Femur (tissue), 1 donor: ENCODE measurements at regions not wholly inside any gene's neighbourhood (a gene's known extent, or its start where the extent isn't known, plus 50 kb on each side); places are given as distances from the start of the nearest gene placed in this dataset.

Experiments used
- DNase-seq: peaks from one replicate; pipeline ENCODE4 v3.0.0-alpha.2; 2017

DNA sequence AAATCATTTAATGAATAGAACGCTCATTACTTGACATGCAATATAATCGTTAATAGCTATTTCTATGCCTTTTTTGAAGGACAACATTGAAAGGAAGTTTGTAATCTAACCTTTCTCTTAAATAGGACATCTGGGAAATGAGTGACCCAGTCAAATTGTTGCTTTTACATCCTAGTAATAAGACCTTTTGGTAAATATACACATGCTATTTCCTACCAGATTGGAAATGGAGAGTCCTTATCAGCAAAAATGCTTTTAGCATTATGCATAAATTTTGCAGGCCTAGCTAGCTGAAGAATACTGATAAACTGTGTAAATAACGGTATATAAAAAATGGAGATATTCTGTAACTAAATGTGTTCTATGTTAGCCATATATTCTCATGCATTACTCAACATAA is 567.3 kb upstream of the DSEL start:
- no peak for DNase-seq

DNA sequence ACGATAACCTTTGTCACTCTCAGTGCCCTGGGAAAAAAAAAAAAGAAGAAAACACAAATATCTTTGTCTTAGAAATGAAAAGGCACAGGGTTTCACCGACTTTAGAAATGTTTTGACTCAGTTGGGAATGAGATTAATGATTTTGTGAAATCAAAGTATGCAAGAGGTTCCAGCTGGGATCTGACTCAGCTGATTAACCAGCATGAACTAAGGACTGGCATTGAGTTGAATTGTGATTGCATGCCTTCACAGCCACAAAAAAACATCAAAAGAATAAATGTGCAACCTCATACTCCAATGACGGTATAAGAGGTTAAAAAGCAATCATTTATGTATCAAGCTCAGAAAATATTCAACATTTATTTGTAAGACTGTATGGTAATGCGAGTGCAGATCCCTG is 566.6 kb upstream of the DSEL start:
- no peak for DNase-seq

GRCh38 chr18:68072744-68073143 is 556.2 kb upstream of the DSEL start:
- DNase-seq, result no peak

DNA sequence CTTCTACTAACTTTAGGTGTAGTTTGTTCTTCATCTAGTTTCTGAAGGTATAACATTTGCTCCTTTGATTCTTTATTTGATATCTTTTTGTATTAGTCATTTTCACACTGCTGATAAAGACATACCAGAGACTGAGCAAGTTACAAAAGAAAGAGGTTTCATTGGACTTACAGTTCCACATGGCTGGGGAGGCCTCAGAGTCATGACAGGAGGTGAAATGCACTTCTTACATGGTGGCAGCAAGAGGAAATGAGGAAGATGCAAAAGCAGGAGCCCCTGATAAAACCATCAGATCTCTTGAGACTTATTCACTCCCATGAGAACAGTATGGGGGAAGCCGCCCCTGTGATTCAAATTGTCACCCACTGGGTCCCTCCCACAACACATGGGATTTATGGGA is 544.4 kb upstream of the DSEL start:
- DNase-seq, result no peak

DNA sequence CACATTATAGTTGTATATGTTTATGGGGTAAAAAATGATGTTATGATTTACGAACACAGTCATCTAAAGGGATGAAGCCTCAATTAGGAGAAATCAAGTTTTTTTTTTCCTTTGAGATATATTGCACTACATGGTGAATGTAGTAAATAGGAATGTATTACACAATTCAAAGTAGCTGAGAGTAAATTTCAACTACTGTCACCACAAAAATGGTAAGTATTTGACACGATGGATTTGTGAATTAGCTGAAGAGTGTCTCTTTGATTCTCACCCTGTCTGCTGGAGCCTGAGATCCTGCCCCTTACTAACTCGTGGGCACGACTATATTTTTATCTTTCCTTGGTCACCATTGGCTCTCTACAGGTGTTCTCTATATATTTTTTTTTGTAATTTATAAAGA is 540.4 kb upstream of the DSEL start:
- no peak for DNase-seq

DNA sequence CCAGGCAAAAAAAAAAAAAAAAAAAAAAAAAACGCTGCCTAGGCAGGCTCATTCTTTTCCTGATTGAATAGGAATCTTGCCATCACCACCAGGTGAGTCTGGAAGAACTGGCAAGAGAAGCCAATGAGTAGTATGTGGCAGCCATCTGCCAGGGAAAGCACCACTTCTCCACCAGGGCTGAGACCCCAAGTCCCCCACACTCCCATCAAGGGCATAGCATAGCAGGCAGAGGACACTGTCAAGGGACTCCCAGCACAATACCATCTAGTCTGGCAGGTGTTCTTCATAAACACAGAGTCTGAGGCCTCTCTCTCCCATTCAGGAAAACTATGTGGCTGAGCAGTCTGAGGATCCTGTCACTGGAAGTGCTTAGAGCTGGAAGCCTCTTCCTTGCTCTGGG is 538.1 kb upstream of the DSEL start:
- DNase-seq, result no peak

DNA sequence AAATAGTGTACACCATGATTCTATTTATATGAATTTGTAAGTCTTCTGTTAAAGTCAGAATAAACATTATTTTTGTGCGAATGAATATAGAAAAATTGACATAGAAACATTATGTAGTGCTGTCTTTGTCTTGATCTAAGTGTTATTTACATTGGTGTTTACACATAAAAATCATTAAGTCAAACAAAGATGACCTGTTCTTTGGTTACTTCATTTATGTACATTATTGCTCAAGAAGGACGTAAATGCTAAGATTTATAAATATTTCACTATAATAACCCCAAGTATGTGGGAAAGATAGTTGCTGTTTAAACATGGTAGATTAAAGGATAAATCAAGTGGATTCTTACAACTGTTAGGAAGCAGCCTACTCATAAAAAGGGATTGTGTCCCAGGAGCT is 536.8 kb upstream of the DSEL start:
- DNase-seq, result no peak

DNA sequence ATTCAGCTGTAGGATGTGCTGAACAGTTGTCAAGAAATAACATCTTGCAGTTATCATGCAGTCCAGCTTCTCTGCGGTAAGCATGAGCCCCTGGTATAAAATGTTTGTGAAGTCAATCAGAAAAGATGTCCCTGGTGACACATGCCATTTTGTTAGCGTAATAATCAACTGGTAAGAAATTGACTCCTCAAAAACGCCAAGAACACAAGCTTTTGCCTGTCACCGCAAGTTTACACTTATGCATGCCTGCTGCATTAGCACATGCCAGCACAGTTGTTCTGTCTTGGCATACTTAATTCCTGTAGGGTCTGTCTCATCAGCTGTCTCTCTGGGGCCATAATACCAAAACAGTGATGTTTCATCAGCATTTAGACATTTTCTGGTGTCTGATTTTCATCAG is 524.8 kb upstream of the DSEL start:
- no peak for DNase-seq

DNA sequence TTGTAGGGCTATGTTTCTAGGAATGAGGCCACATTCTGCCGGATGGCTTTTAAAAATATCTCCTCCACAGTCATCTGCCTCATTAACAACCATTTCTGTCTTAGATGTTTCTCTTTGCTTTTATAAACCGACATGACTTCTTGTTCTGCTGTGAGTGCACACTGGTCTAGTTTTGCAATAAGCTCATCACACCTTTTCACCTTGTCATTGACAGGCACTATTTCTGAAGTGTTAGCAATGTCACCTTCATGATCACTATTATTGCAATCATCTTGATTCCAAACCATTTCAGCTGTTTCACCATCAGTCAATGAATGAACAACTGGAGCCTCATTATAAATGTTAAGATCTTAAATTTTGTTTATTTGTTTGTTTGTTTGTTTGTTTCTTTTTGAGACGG is 523.7 kb upstream of the DSEL start:
- no peak for DNase-seq

- DNase-seq, result no peak
Measured at GRCh38 chr18:68035774-68036522, 519.4 kb upstream of the DSEL start.

DNA sequence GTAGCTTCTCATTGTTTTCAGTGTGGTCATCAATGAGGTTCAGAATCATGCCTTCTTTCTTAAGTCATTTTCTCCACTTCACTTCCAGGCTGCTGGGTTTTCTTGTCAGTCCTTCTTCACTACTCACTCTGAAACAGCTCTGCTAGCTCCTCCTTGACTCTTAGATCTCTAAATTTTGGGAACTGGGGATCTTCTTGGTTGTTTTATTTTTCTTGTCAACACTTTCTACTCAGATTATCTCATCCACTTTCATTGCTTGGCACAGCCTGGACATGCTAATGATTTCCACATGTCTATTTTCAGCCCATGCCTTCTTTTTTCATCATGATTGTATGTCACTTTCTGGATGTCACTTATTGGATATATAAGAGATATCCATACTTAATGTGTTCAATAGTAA is 517.8 kb upstream of the DSEL start:
- no peak for DNase-seq

GRCh38 chr18:68033466-68033865 is 516.9 kb upstream of the DSEL start:
- DNase-seq, result no peak

- no peak for DNase-seq
Measured at GRCh38 chr18:68024716-68025115, 508.2 kb upstream of the DSEL start.

DNA sequence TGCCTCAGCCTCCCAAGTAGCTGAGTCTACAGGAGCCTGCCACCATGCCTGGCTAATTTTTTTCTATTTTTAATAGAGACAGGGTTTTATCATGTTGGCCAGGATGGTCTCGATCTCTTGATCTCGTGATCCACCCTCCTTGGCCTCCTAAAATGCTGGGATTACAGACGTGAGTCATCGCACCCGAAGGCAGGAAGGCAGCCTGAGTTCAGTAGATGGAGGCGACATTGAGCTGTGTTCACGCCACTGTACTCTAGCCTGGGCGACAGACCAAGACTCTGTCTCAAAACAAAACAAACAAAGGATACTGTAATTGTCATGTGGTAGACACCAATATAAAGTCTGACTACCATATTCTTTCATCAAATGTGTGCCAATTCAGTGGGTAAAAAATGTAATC is 500.9 kb upstream of the DSEL start:
- no peak for DNase-seq

GRCh38 chr18:67997496-67997895 is 481.0 kb upstream of the DSEL start:
- no peak for DNase-seq

- DNase-seq, result no peak
Measured at GRCh38 chr18:67995769-67996168, 479.2 kb upstream of the DSEL start.

DNA sequence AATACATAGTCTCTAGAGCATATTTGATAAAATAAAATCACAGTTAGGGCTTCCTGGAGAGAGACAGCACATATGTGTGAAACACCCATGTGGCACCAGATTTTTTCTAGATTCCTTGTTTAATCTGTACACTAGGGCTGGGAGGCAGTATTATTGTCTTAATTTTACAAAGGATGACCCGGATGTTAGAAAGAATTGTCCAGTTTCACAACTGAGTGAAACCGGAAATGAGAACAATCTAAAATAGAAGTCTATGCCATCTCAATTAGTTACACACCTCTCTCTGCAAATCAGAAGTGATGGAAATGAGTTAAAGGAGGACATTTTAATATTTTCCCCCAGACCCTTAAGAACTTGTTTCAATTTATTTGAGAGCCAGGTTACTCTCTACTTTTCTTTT is 463.7 kb upstream of the DSEL start:
- DNase-seq, result no peak

DNA sequence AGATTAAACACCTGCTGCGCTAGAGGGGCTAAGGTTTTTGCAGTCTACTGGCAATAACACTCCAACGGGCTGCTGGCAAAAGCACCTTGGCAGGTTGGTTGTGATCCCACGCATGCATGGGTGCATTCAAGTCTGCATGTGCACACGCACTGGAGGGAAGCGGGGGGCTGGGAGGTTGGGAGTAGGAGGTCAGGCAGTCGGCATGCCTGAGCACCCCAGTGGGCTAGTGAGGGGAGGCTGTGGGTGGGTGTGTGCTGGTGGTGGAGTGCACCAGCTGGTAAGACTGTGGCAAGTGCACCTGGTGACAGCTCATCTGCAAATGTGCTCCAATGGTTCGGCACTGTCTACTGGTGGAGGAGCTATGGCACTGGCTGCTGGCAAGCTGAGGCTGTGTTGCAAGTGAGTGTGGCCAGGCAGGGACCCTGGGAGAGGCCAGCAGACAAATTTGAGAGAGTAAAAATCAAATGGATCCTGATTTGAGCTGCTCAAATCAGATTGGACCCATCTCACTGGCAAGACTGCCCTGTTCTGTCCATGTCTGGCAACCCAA is 460.6 kb upstream of the DSEL start:
- no peak for DNase-seq

DNA sequence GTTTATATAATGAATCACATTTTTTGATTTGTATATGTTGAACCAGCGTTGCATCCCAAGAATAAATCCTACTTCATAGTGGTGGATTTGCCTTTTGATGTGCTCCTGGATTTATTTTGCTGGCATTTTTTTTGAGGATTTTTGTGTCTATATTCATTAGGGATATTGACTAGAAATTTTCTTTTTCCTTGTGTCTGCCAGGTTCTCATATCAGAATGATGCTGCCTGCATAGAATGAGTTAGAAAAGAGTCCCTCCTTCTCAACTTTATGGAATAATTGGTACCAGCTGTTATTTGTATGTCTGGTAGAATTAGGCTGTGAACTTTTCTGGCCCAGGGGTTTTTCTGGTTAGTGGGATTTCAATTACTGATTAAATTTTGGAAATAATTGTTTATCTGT is 457.4 kb upstream of the DSEL start:
- DNase-seq, result no peak

GRCh38 chr18:67969458-67969857 is 452.9 kb upstream of the DSEL start:
- DNase-seq, result no peak

DNA sequence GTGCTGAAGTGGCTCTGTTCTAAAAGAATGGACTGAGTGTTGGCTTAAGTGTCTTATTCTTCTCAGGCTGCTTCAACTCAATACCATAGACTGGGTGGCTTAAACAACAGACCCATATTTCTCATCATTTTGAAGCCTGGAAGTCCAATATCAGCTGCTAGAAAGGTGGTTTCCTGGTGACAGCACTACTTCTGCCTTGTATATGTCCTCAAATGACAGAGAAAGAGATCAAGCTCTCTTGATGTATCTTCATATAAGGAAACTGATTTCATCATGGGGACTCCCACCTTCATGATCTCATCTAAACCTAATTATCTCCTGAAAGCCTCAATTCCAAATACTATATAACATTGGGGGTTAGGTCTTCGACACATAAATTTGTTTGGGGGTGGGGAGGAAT is 449.7 kb upstream of the DSEL start:
- DNase-seq, result no peak

DNA sequence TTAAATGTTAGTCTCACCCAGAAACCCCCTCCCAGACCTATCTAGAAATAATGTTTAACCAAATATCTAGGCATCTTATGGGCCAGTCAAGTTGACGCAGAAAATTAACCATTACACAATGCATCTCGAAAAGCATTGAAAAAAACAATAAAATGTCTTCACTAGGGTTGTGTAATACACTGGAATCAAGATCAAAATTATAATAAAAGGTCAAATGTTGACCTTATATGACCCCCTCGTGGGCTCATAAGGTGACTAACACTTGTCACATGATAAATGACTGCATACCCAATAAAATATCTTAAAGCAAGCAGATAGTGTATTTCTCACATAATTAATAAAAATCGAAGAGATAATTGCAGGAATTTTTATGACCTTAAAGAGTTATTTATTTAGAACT is 447.9 kb upstream of the DSEL start:
- no peak for DNase-seq

DNA sequence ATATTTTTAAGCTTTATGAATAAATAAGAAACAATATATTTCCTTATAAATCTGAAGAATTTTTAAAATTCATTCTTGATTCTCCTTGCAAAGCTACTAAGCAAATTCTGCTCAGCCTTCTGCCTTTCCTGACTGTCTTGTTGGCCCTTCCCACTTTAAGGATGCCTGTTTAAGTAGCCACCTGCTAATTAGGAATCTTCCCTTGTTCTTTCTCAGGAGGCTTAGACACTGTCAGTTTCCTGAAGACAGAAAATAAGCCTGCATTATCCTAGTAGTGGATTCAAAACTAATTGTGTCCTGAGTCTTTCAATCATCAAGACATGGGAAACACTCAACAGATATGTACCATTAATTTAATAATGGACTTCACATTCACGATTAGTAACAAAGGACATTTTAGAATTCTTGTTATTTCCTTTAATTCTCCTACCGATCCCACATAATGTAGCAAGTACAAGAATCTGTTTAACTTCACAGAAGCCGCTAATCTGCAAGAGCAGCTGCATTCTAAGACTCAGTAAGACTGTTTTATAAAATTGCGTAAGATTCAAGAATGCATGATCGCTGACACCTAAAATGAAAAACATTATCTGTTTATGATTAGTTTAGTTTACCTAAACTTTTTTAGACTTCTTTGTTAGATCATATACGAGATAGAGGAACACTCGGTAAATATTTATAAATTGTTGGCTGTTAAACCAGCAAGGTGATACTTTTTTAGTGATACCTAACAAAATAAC is 445.4 kb upstream of the DSEL start:
- no peak for DNase-seq

- no peak for DNase-seq
Measured at GRCh38 chr18:67957684-67958083, 441.2 kb upstream of the DSEL start.

GRCh38 chr18:67954594-67954993 is 438.1 kb upstream of the DSEL start:
- DNase-seq, result no peak
